WTC11 (cell line): ENCODE measurements at regions not wholly inside any gene's neighbourhood (a gene's known extent, or its start where the extent isn't known, plus 50 kb on each side); places are given as distances from the start of the nearest gene placed in this dataset.

Experiments
- ATAC-seq: fragments of 200-7000 bp; cut with Tn5 transposase; 2 replicates; pipeline ENCODE4 v1.10.0; 2021; ENCODE audit warnings: mild to moderate bottlenecking, moderate library complexity
- CTCF ChIA-PET: fragments of 300-600 bp; sonication (Branson Sonifier 250); formaldehyde crosslinking; loops from one replicate; lab custom pipeline; 2021; ENCODE audit warnings: antibody characterized with exemption; lab: Charles Lee
- POLR2A ChIA-PET: fragments of 350-600 bp; sonication (Branson Sonifier 250); formaldehyde crosslinking; loops from one replicate; lab custom pipeline; 2021; ENCODE audit warnings: antibody characterized with exemption; lab: Charles Lee
- DNase-seq: peaks from one replicate; pipeline ENCODE4 v3.0.0; 2021; ENCODE audit warnings: low spot score
- H3K27ac Mint-ChIP-seq: 2 replicates; pipeline ENCODE4 v1.8.0; 2021; ENCODE audit warnings: mixed read lengths
- H3K27me3 Mint-ChIP-seq: 2 replicates; pipeline ENCODE4 v1.8.0; 2021; ENCODE audit warnings: low read depth, mild to moderate bottlenecking, moderate library complexity, mixed read lengths
- H3K36me3 Mint-ChIP-seq: 2 replicates; pipeline ENCODE4 v1.8.0; 2021; ENCODE audit warnings: mixed read lengths
- H3K4me1 Mint-ChIP-seq: 2 replicates; pipeline ENCODE4 v1.8.0; 2022; ENCODE audit warnings: mixed read lengths
- H3K4me3 Mint-ChIP-seq: 2 replicates; pipeline ENCODE4 v1.8.0; 2021; ENCODE audit warnings: mild to moderate bottlenecking, moderate library complexity, mixed read lengths
- H3K9me3 Mint-ChIP-seq: 2 replicates; pipeline ENCODE4 v1.8.0; 2021; ENCODE audit warnings: mixed read lengths
- ARID4B ChIP-seq: sonication (generic); formaldehyde crosslinking; IDR thresholded peaks from 2 replicates; pipeline ENCODE4 v1.8.0; 2023; ENCODE audit warnings: missing genetic modification reagents, mild to moderate bottlenecking, borderline replicate concordance
- ATF1 ChIP-seq: sonication (generic); formaldehyde crosslinking; IDR thresholded peaks from 2 replicates; pipeline ENCODE4 v1.8.1; 2023; ENCODE audit warnings: mild to moderate bottlenecking, moderate library complexity, missing genetic modification reagents
- CBFB ChIP-seq: sonication (generic); formaldehyde crosslinking; IDR thresholded peaks from 2 replicates; pipeline ENCODE4 v1.8.1; 2022; ENCODE audit warnings: mild to moderate bottlenecking, low read depth, missing genetic modification reagents
- E2F5 ChIP-seq: sonication (generic); formaldehyde crosslinking; IDR thresholded peaks from 2 replicates; pipeline ENCODE4 v1.8.1; 2022; ENCODE audit warnings: mild to moderate bottlenecking, moderate library complexity, missing genetic modification reagents
- ELF4 ChIP-seq: sonication (generic); formaldehyde crosslinking; IDR thresholded peaks from 2 replicates; pipeline ENCODE4 v1.8.1; 2022; ENCODE audit warnings: low read depth, mild to moderate bottlenecking, moderate library complexity, missing genetic modification reagents
- HMGA2 ChIP-seq: fragments of 250-450 bp; sonication (Bioruptor Pico); IDR thresholded peaks from 2 replicates; pipeline ENCODE4 v1.4.0; 2021; ENCODE audit warnings: mild to moderate bottlenecking, moderate library complexity
- JUN ChIP-seq: sonication (generic); formaldehyde crosslinking; IDR thresholded peaks from 2 replicates; pipeline ENCODE4 v1.8.0; 2023; ENCODE audit warnings: mild to moderate bottlenecking, missing genetic modification reagents
- MYBL2 ChIP-seq: sonication (generic); formaldehyde crosslinking; IDR thresholded peaks from 2 replicates; pipeline ENCODE4 v1.8.1; 2023; ENCODE audit warnings: mild to moderate bottlenecking, moderate library complexity, missing genetic modification reagents
- NFATC4 ChIP-seq: fragments of 250-450 bp; sonication (Bioruptor Pico); IDR thresholded peaks from 2 replicates; pipeline ENCODE4 v1.9.0; 2021; ENCODE audit warnings: mild to moderate bottlenecking
- NFE2L1 ChIP-seq: sonication (generic); formaldehyde crosslinking; IDR thresholded peaks from 2 replicates; pipeline ENCODE4 v1.8.1; 2023; ENCODE audit warnings: missing genetic modification reagents
- NFYB ChIP-seq: sonication (generic); formaldehyde crosslinking; conservative IDR thresholded peaks from 2 replicates; pipeline ENCODE4 v1.8.0; 2022; ENCODE audit warnings: low read depth, missing genetic modification reagents
- PRDM15 ChIP-seq: sonication (generic); formaldehyde crosslinking; IDR thresholded peaks from 2 replicates; pipeline ENCODE4 v1.8.0; 2022; ENCODE audit warnings: missing genetic modification reagents
- PRRX2 ChIP-seq: fragments of 250-450 bp; sonication (Bioruptor Pico); IDR thresholded peaks from 2 replicates; pipeline ENCODE4 v1.8.0; 2021; ENCODE audit warnings: mild to moderate bottlenecking
- RORB ChIP-seq: fragments of 250-450 bp; sonication (Bioruptor Pico); IDR thresholded peaks from 2 replicates; pipeline ENCODE4 v1.9.0; 2021; ENCODE audit warnings: mild to moderate bottlenecking
- SMAD3 ChIP-seq: sonication (generic); formaldehyde crosslinking; IDR thresholded peaks from 2 replicates; pipeline ENCODE4 v1.8.0; 2022; ENCODE audit warnings: missing genetic modification reagents, mild to moderate bottlenecking, borderline replicate concordance
- TCF7 ChIP-seq: sonication (generic); formaldehyde crosslinking; IDR thresholded peaks from 2 replicates; pipeline ENCODE4 v1.8.0; 2022; ENCODE audit warnings: mild to moderate bottlenecking, low read depth, missing genetic modification reagents, moderate library complexity
- TEAD1 ChIP-seq: sonication (generic); formaldehyde crosslinking; IDR thresholded peaks from 2 replicates; pipeline ENCODE4 v1.8.0; 2022; ENCODE audit warnings: mild to moderate bottlenecking, missing genetic modification reagents
- TEAD4 ChIP-seq: sonication (generic); formaldehyde crosslinking; IDR thresholded peaks from 2 replicates; pipeline ENCODE4 v1.8.0; 2022; ENCODE audit warnings: mild to moderate bottlenecking, missing genetic modification reagents
- ZBTB21 ChIP-seq: sonication (generic); formaldehyde crosslinking; IDR thresholded peaks from 2 replicates; pipeline ENCODE4 v1.8.1; 2023; ENCODE audit warnings: mild to moderate bottlenecking, missing genetic modification reagents, borderline replicate concordance
- ZNF219 ChIP-seq: sonication (generic); formaldehyde crosslinking; IDR thresholded peaks from 2 replicates; pipeline ENCODE4 v1.8.0; 2023; ENCODE audit warnings: missing genetic modification reagents, mild to moderate bottlenecking, borderline replicate concordance
- ZNF263 ChIP-seq: sonication (generic); formaldehyde crosslinking; IDR thresholded peaks from 2 replicates; pipeline ENCODE4 v1.8.1; 2022; ENCODE audit warnings: low read depth, mild to moderate bottlenecking, moderate library complexity, missing genetic modification reagents
- ZNF416 ChIP-seq: fragments of 250-450 bp; sonication (Bioruptor Pico); IDR thresholded peaks from 2 replicates; pipeline ENCODE4 v1.9.0; 2021; ENCODE audit warnings: mild to moderate bottlenecking, inconsistent platforms
- TF ChIP-seq, protein P1 (sequence below): fragments of 200-600 bp; IDR thresholded peaks from 2 replicates; pipeline ENCODE4 v1.8.0; 2022; ENCODE audit warnings: antibody characterized with exemption
- TF ChIP-seq, protein P2 (sequence below): sonication (generic); formaldehyde crosslinking; IDR thresholded peaks from 2 replicates; pipeline ENCODE4 v1.8.0; 2023; ENCODE audit warnings: missing genetic modification reagents
- TF ChIP-seq, protein P3 (sequence below): sonication (generic); formaldehyde crosslinking; IDR thresholded peaks from 2 replicates; pipeline ENCODE4 v1.8.1; 2023; ENCODE audit warnings: mild to moderate bottlenecking, missing genetic modification reagents, moderate library complexity

- TF ChIP-seq CBFB (CRISPR knock-in tag) (no peak), E2F5 (CRISPR knock-in tag) (no peak), NFE2L1 (CRISPR knock-in tag) (no peak), HMGA2 (CRISPR knock-in tag) (no peak), SMAD3 (no peak), ZNF219 (CRISPR knock-in tag) (no peak)
- TF ChIP-seq, protein P1, sequence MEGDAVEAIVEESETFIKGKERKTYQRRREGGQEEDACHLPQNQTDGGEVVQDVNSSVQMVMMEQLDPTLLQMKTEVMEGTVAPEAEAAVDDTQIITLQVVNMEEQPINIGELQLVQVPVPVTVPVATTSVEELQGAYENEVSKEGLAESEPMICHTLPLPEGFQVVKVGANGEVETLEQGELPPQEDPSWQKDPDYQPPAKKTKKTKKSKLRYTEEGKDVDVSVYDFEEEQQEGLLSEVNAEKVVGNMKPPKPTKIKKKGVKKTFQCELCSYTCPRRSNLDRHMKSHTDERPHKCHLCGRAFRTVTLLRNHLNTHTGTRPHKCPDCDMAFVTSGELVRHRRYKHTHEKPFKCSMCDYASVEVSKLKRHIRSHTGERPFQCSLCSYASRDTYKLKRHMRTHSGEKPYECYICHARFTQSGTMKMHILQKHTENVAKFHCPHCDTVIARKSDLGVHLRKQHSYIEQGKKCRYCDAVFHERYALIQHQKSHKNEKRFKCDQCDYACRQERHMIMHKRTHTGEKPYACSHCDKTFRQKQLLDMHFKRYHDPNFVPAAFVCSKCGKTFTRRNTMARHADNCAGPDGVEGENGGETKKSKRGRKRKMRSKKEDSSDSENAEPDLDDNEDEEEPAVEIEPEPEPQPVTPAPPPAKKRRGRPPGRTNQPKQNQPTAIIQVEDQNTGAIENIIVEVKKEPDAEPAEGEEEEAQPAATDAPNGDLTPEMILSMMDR = no peak
These were observed 329.3 kb upstream of the DCN start (continued) for GRCh38 chr12:91511795-91512420.

DNA sequence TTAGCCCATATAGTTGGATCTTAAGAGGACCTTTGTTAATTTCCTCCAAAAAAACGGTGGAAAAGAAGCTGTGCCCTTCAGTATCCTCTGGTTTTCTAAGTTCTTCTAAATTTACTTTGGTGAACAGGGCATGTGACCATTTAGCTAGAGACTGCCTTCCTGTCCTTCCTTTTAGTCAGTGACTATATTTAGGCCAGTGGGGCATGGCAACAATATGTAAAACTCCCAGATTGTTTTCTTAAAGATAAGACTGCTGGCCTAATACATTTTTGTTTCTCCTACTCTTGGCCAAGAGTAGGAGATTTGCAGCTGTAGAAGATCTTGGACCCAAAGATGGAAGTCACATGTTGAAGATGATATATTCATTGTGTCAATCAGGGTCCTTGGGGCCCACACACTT, 325.1 kb upstream of the DCN start:
- no peak overlapping the region for H3K4me3 Mint-ChIP-seq
- DNase-seq = no peak
- ATAC-seq = no peak
- POLR2A ChIA-PET = no interaction called here
- TF ChIP-seq ZNF263 = no peak
- TF ChIP-seq ARID4B (CRISPR knock-in tag) = no peak
- TF ChIP-seq ATF1 (CRISPR knock-in tag) = no peak
- TF ChIP-seq PRRX2 = no peak
- TF ChIP-seq RORB (CRISPR knock-in tag) = no peak
- no peak for TF ChIP-seq ZNF416 (CRISPR knock-in tag)
- TF ChIP-seq TEAD1 (CRISPR knock-in tag) = no peak
- no peak for TF ChIP-seq ELF4 (CRISPR knock-in tag)
- no peak for TF ChIP-seq NFATC4 (CRISPR knock-in tag)
- TF ChIP-seq JUN (CRISPR knock-in tag) = no peak
- no peak for TF ChIP-seq ZBTB21 (CRISPR knock-in tag)
- TF ChIP-seq TCF7 = no peak
- TF ChIP-seq PRDM15 (CRISPR knock-in tag) = no peak
- TF ChIP-seq, protein P2, sequence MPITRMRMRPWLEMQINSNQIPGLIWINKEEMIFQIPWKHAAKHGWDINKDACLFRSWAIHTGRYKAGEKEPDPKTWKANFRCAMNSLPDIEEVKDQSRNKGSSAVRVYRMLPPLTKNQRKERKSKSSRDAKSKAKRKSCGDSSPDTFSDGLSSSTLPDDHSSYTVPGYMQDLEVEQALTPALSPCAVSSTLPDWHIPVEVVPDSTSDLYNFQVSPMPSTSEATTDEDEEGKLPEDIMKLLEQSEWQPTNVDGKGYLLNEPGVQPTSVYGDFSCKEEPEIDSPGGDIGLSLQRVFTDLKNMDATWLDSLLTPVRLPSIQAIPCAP = no peak
- no peak for TF ChIP-seq MYBL2
- TF ChIP-seq NFYB (CRISPR knock-in tag) = no peak
- TF ChIP-seq, protein P3, sequence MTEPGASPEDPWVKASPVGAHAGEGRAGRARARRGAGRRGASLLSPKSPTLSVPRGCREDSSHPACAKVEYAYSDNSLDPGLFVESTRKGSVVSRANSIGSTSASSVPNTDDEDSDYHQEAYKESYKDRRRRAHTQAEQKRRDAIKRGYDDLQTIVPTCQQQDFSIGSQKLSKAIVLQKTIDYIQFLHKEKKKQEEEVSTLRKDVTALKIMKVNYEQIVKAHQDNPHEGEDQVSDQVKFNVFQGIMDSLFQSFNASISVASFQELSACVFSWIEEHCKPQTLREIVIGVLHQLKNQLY = no peak
- TF ChIP-seq TEAD4 = no peak
- TF ChIP-seq HMGA2 (CRISPR knock-in tag) = no peak
- TF ChIP-seq, all 79 proteins: peak for 0
- Mint-ChIP-seq H3K36me3 (no peaks in the 10 kb centered on the region), H3K27me3 (no peaks in the 10 kb centered on the region), H3K4me1 (peaks cover 23% of the 10 kb centered on the region), H3K9me3 (peaks cover 3% of the 10 kb centered on the region; the same call in 1 of the 2 replicates), H3K27ac (no peak overlapping the region)
- CTCF ChIA-PET = no interaction called here
